ENCODE measurements at regions not wholly inside any gene's neighbourhood (a gene's known extent, or its start where the extent isn't known, plus 50 kb on each side); places are given as distances from the start of the nearest gene placed in this dataset.

DNA sequence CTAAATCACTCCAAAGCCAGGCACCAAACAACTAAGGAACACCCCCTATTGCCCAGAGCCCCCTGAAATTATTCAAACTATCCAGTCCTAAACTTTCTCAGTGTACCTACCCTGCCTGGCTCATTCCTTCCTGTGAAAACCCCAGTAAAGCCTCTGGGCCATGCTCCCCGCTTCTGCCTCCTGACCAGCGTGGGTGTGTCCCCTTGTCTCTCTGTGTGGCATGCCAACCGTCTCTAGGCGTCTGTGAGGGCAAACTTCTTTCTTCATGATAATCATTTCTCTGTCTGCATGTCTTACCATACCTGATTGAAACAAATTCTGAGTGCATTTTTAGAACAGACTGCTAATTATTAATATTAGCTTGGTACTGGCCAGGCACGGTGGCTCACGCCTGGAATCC lies 75.1 kb upstream of the EPCAM start:
- Histone ChIP-seq H3K56ac (ENCODE audit: extremely low read depth, insufficient read depth, low read length) (no peak overlapping the region), H3K27ac (ENCODE audit: insufficient read depth, low read length) (no peak overlapping the region), H2BK5ac (ENCODE audit: low read depth, low read length, poor library complexity, severe bottlenecking) (no peak overlapping the region), H4K5ac (ENCODE audit: low read depth, low read length) (no peak overlapping the region), H3K14ac (replicated peaks; ENCODE audit: low read depth, low read length) (no peak overlapping the region), H2AK9ac (replicated peaks; ENCODE audit: low read depth, low read length, poor library complexity) (no peak overlapping the region), H3K79me1 (ENCODE audit: low read depth in 1 of 2, low read length in 2 of 2) (no peaks in the 10 kb centered on the region), H3K23ac (ENCODE audit: low read depth, low read length) (no peak overlapping the region), H3K4me2 (ENCODE audit: low read depth, low read length) (no peak overlapping the region), H3K9me1 (ENCODE audit: insufficient read depth, low read length) (no peaks in the 10 kb centered on the region), H3K4me1 (ENCODE audit: control insufficient read depth, insufficient read depth, low read length) (peaks cover 6% of the 10 kb centered on the region; the same call in 1 of the 2 replicates), H3K18ac (ENCODE audit: low read depth, low read length) (no peak overlapping the region), H3K9ac (ENCODE audit: low read depth, low read length) (no peak overlapping the region), H3K4me3 (ENCODE audit: insufficient read depth, low read depth, low read length) (no peak overlapping the region), H2BK120ac (ENCODE audit: low read depth, low read length) (no peak overlapping the region), H4K8ac (ENCODE audit: low read depth in 2 of 2, low read length in 2 of 2) (no peak overlapping the region), H2BK15ac (ENCODE audit: low read depth, low read length) (no peak overlapping the region), H2BK20ac (ENCODE audit: low read depth, low read length) (no peak overlapping the region), H3K36me3 (ENCODE audit: control insufficient read depth, insufficient read depth, low read length) (no peaks in the 10 kb centered on the region), H3K27me3 (ENCODE audit: control insufficient read depth, insufficient read depth, low read length) (no peaks in the 10 kb centered on the region), H2AK5ac (ENCODE audit: low read depth, low read length) (no peak overlapping the region), H4K91ac (ENCODE audit: insufficient read depth, low read depth, low read length) (no peak overlapping the region), H3K4ac (ENCODE audit: low read depth, low read length) (no peak overlapping the region), H3K9me3 (ENCODE audit: control insufficient read depth, insufficient read depth, low read length) (no peaks in the 10 kb centered on the region), H4K20me1 (ENCODE audit: insufficient read depth, low read length) (no peaks in the 10 kb centered on the region), H2AFZ (replicated peaks; ENCODE audit: low read length, poor library complexity) (no peak overlapping the region)
- no peak for TF ChIP-seq RFX5 (IDR thresholded peaks at IDR 0.05; ENCODE audit: low read depth, low read length)
- TF ChIP-seq, protein P1, sequence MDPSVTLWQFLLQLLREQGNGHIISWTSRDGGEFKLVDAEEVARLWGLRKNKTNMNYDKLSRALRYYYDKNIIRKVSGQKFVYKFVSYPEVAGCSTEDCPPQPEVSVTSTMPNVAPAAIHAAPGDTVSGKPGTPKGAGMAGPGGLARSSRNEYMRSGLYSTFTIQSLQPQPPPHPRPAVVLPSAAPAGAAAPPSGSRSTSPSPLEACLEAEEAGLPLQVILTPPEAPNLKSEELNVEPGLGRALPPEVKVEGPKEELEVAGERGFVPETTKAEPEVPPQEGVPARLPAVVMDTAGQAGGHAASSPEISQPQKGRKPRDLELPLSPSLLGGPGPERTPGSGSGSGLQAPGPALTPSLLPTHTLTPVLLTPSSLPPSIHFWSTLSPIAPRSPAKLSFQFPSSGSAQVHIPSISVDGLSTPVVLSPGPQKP (IDR thresholded peaks at IDR 0.05; ENCODE audit: borderline replicate concordance, low read depth, low read length): no peak
- TF ChIP-seq MAZ (IDR thresholded peaks at IDR 0.05; ENCODE audit: borderline replicate concordance, low read depth, low read length): no peak
- TF ChIP-seq, protein P2, sequence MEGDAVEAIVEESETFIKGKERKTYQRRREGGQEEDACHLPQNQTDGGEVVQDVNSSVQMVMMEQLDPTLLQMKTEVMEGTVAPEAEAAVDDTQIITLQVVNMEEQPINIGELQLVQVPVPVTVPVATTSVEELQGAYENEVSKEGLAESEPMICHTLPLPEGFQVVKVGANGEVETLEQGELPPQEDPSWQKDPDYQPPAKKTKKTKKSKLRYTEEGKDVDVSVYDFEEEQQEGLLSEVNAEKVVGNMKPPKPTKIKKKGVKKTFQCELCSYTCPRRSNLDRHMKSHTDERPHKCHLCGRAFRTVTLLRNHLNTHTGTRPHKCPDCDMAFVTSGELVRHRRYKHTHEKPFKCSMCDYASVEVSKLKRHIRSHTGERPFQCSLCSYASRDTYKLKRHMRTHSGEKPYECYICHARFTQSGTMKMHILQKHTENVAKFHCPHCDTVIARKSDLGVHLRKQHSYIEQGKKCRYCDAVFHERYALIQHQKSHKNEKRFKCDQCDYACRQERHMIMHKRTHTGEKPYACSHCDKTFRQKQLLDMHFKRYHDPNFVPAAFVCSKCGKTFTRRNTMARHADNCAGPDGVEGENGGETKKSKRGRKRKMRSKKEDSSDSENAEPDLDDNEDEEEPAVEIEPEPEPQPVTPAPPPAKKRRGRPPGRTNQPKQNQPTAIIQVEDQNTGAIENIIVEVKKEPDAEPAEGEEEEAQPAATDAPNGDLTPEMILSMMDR (conservative IDR thresholded peaks at IDR 0.05; ENCODE audit: low read depth, low read length): no peak
- no peak for TF ChIP-seq SMC3 (IDR thresholded peaks at IDR 0.05; ENCODE audit: low read depth, low read length)
- TF ChIP-seq CEBPB (IDR thresholded peaks at IDR 0.05; ENCODE audit: low read depth, low read length): no peak
- TF ChIP-seq RAD21 (IDR thresholded peaks at IDR 0.05; ENCODE audit: low read length): no peak
- TF ChIP-seq, protein P3, sequence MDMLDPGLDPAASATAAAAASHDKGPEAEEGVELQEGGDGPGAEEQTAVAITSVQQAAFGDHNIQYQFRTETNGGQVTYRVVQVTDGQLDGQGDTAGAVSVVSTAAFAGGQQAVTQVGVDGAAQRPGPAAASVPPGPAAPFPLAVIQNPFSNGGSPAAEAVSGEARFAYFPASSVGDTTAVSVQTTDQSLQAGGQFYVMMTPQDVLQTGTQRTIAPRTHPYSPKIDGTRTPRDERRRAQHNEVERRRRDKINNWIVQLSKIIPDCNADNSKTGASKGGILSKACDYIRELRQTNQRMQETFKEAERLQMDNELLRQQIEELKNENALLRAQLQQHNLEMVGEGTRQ (IDR thresholded peaks at IDR 0.05; ENCODE audit: low read depth, low read length): no peak
- no peak for TF ChIP-seq MAFK (IDR thresholded peaks at IDR 0.05; ENCODE audit: low read depth, low read length)
- no peak for TF ChIP-seq MXI1 (IDR thresholded peaks at IDR 0.05; ENCODE audit: borderline replicate concordance, low read depth, low read length)
- TF ChIP-seq FOS (IDR thresholded peaks at IDR 0.05; ENCODE audit: low read depth, low read length): no peak
- TF ChIP-seq RCOR1 (IDR thresholded peaks at IDR 0.05; ENCODE audit: insufficient replicate concordance, low read length): no peak
- TF ChIP-seq BHLHE40 (IDR thresholded peaks at IDR 0.05; ENCODE audit: low read depth, low read length): no peak
- TF ChIP-seq CHD1 (IDR thresholded peaks at IDR 0.05; ENCODE audit: low read depth, low read length): no peak
- no peak for TF ChIP-seq NFE2L2 (IDR thresholded peaks at IDR 0.05; ENCODE audit: low read depth, low read length)
- TF ChIP-seq POLR2A (IDR thresholded peaks at IDR 0.05; ENCODE audit: low read depth, low read length): no peak
- ChIA-PET POLR2A (ENCODE audit: unreplicated experiment) (no interaction called here), CTCF (no interaction called here)
- in situ Hi-C loops (cut with MboI; ENCODE audit: low sequenced_read_pairs): no loop called here
- BruUV-seq (replicated peaks): no TSS peak
- WGBS, 2 experiments (ENCODE audit: extremely low coverage in 2 of 2, insufficient read length in 1 of 2): 100% methylated on average over 3 of the region's 6 CpGs; no CpG with 5 or more reads in 1 of the 2 experiments
- no peak for DNase-seq
- ATAC-seq (ENCODE audit: low read depth): no peak
- intact Hi-C loops (cut with micrococcal nuclease): no loop called here
- dilution Hi-C loops (cut with HindIII; ENCODE audit: low sequenced_read_pairs, unreplicated experiment): no loop called here

Measured in IMR-90 (cell line).